Neural progenitor cell (in vitro differentiated cells): ENCODE measurements at regions not wholly inside any gene's neighbourhood (a gene's known extent, or its start where the extent isn't known, plus 50 kb on each side); places are given as distances from the start of the nearest gene placed in this dataset.
"Not testable (repeated sequence)": the region's sequence is repeated elsewhere in the genome, so short reads cannot be mapped to it uniquely, and the experiment has no call there.

Experiments
- DNase-seq: peaks from one replicate; pipeline ENCODE4 v3.0.0-alpha.2; 2016; ENCODE audit warnings: low spot score
- H2AFZ ChIP-seq: fragments of 200-600 bp; sonication (generic); replicated peaks from 2 replicates; pipeline ENCODE4 v1.6.1; 2016; ENCODE audit warnings: antibody characterized with exemption
- H3F3A ChIP-seq: fragments of 200-600 bp; sonication (generic); 2 replicates; pipeline ENCODE4 v1.6.1; 2016; ENCODE audit warnings: antibody characterized with exemption, low read depth
- H3K27ac ChIP-seq: fragments of 200-600 bp; sonication (generic); 2 replicates; pipeline ENCODE4 v1.5.1; 2016; ENCODE audit warnings: mild to moderate bottlenecking
- H3K27me3 ChIP-seq: fragments of 200-600 bp; sonication (generic); 2 replicates; pipeline ENCODE4 v1.6.1; 2016; ENCODE audit warnings: mild to moderate bottlenecking, moderate library complexity
- H3K36me3 ChIP-seq: fragments of 200-600 bp; sonication (generic); 2 replicates; pipeline ENCODE4 v1.5.1; 2016
- H3K4me1 ChIP-seq: fragments of 200-600 bp; sonication (generic); 2 replicates; pipeline ENCODE4 v1.6.1; 2016; ENCODE audit warnings: mixed run types
- H3K4me2 ChIP-seq: fragments of 200-600 bp; sonication (generic); 2 replicates; pipeline ENCODE4 v1.6.1; 2016
- H3K4me3 ChIP-seq: fragments of 200-600 bp; sonication (generic); 2 replicates; pipeline ENCODE4 v1.5.1; 2016
- H3K79me2 ChIP-seq: fragments of 200-600 bp; sonication (generic); 2 replicates; pipeline ENCODE4 v1.6.1; 2016; ENCODE audit warnings: low read depth
- H3K9ac ChIP-seq: fragments of 200-600 bp; sonication (generic); 2 replicates; pipeline ENCODE4 v1.6.1; 2016
- H3K9me3 ChIP-seq: fragments of 200-600 bp; sonication (generic); 2 replicates; pipeline ENCODE4 v1.5.1; 2016; ENCODE audit warnings: low read depth
- H4K20me1 ChIP-seq: fragments of 200-600 bp; sonication (generic); 2 replicates; pipeline ENCODE4 v1.6.1; 2016; ENCODE audit warnings: low read depth
- H3K27ac Mint-ChIP-seq: 3 replicates; pipeline ENCODE4 v1.8.0; 2021; ENCODE audit warnings: mixed read lengths
- H3K27me3 Mint-ChIP-seq: 2 replicates; pipeline ENCODE4 v1.8.0; 2022; ENCODE audit warnings: low read depth, mild to moderate bottlenecking, inconsistent platforms, moderate library complexity, mixed read lengths; ENCODE audit not compliant: insufficient read depth
- H3K36me3 Mint-ChIP-seq: 3 replicates; pipeline ENCODE4 v1.8.0; 2021; ENCODE audit warnings: mixed read lengths
- H3K4me1 Mint-ChIP-seq: 3 replicates; pipeline ENCODE4 v1.8.0; 2021; ENCODE audit warnings: mixed read lengths
- H3K4me3 Mint-ChIP-seq: 3 replicates; pipeline ENCODE4 v1.8.0; 2021; ENCODE audit warnings: mild to moderate bottlenecking, moderate library complexity, mixed read lengths
- H3K9me3 Mint-ChIP-seq: 3 replicates; pipeline ENCODE4 v1.8.0; 2020; ENCODE audit warnings: mixed read lengths
- CTCF ChIP-seq: fragments of 200-600 bp; sonication (generic); IDR thresholded peaks from 2 replicates; pipeline ENCODE4 v1.5.1; 2017; ENCODE audit warnings: antibody characterized with exemption, mild to moderate bottlenecking
- EZH2 ChIP-seq: fragments of 200-600 bp; sonication (generic); IDR thresholded peaks from 2 replicates; pipeline ENCODE4 v1.6.1; 2017; ENCODE audit warnings: antibody characterized with exemption, mild to moderate bottlenecking, moderate library complexity
- EZH2phosphoT487 ChIP-seq: fragments of 200-600 bp; sonication (generic); IDR thresholded peaks from 2 replicates; pipeline ENCODE4 v1.6.1; 2017; ENCODE audit warnings: antibody characterized with exemption

GRCh38 chr19:32068793-32069192, 276.6 kb upstream of the ZNF507 start:
- Histone ChIP-seq H3K9ac (no peak overlapping the region), H3K27ac (no peak overlapping the region), H3K4me1 (peaks cover 5% of the 10 kb centered on the region), H4K20me1 (no peaks in the 10 kb centered on the region), H3K27me3 (no peaks in the 10 kb centered on the region), H3F3A (no peaks in the 10 kb centered on the region), H3K4me2 (no peak overlapping the region), H3K36me3 (no peaks in the 10 kb centered on the region), H2AFZ (no peak overlapping the region), H3K9me3 (no peaks in the 10 kb centered on the region), H3K4me3 (no peak overlapping the region), H3K79me2 (no peaks in the 10 kb centered on the region)
- peaks cover 4% of the 10 kb centered on the region for H3K27me3 Mint-ChIP-seq
- H3K4me3 Mint-ChIP-seq = no peak overlapping the region
- H3K27ac Mint-ChIP-seq = no peak overlapping the region
- TF ChIP-seq EZH2phosphoT487 = no peak
- peaks cover 10% of the 10 kb centered on the region for H3K4me1 Mint-ChIP-seq
- H3K9me3 Mint-ChIP-seq = no peaks in the 10 kb centered on the region
- DNase-seq = no peak
- H3K36me3 Mint-ChIP-seq = no peaks in the 10 kb centered on the region

GRCh38 chr19:32070101-32070500, 275.3 kb upstream of the ZNF507 start:
- H3K27me3 Mint-ChIP-seq = peaks cover 3% of the 10 kb centered on the region
- Histone ChIP-seq H3K9ac (no peak overlapping the region), H3K36me3 (no peaks in the 10 kb centered on the region), H3K4me1 (peaks cover 5% of the 10 kb centered on the region), H3K4me2 (no peak overlapping the region), H4K20me1 (no peaks in the 10 kb centered on the region), H3K4me3 (no peak overlapping the region), H3K9me3 (no peaks in the 10 kb centered on the region), H3K27me3 (no peaks in the 10 kb centered on the region), H3K27ac (no peak overlapping the region), H3F3A (no peaks in the 10 kb centered on the region), H2AFZ (no peak overlapping the region), H3K79me2 (no peaks in the 10 kb centered on the region)
- TF ChIP-seq CTCF (no peak), EZH2 (no peak), EZH2phosphoT487 (no peak)
- H3K9me3 Mint-ChIP-seq = no peaks in the 10 kb centered on the region
- H3K4me3 Mint-ChIP-seq = no peak overlapping the region
- H3K4me1 Mint-ChIP-seq = peaks cover 10% of the 10 kb centered on the region
- no peak overlapping the region for H3K27ac Mint-ChIP-seq
- no peak for DNase-seq
- no peaks in the 10 kb centered on the region for H3K36me3 Mint-ChIP-seq

- DNase-seq = no peak
- H3K4me3 ChIP-seq = no peak overlapping the region
- H2AFZ ChIP-seq = no peak overlapping the region
- H3K4me2 ChIP-seq = no peak overlapping the region
- TF ChIP-seq EZH2 = no peak
- no peak for TF ChIP-seq EZH2phosphoT487
- Mint-ChIP-seq H3K4me1 (no peaks in the 10 kb centered on the region), H3K27ac (no peak overlapping the region), H3K4me3 (no peak overlapping the region), H3K36me3 (no peaks in the 10 kb centered on the region), H3K27me3 (peaks cover 5% of the 10 kb centered on the region), H3K9me3 (peaks cover 3% of the 10 kb centered on the region)
- H3K27me3 ChIP-seq = no peaks in the 10 kb centered on the region
- no peaks in the 10 kb centered on the region for H4K20me1 ChIP-seq
- H3F3A ChIP-seq = no peaks in the 10 kb centered on the region
- no peaks in the 10 kb centered on the region for H3K36me3 ChIP-seq
- no peak overlapping the region for H3K27ac ChIP-seq
- H3K9ac ChIP-seq = no peak overlapping the region
- no peaks in the 10 kb centered on the region for H3K79me2 ChIP-seq
- H3K4me1 ChIP-seq = no peaks in the 10 kb centered on the region
- H3K9me3 ChIP-seq = no peaks in the 10 kb centered on the region
These were observed 263.4 kb upstream of the ZNF507 start for GRCh38 chr19:32082028-32082427.

GRCh38 chr19:32084756-32085363, 260.6 kb upstream of the ZNF507 start:
- H3K27ac ChIP-seq, H3K27me3 Mint-ChIP-seq, H3K27ac Mint-ChIP-seq, H2AFZ ChIP-seq, H4K20me1 ChIP-seq, H3K9ac ChIP-seq, H3K4me3 ChIP-seq, H3K9me3 ChIP-seq, H3K4me1 ChIP-seq, H3F3A ChIP-seq, DNase-seq, H3K4me3 Mint-ChIP-seq, H3K36me3 ChIP-seq, H3K4me2 ChIP-seq, H3K4me1 Mint-ChIP-seq, H3K79me2 ChIP-seq, H3K36me3 Mint-ChIP-seq, H3K27me3 ChIP-seq, H3K9me3 Mint-ChIP-seq: not testable (repeated sequence)

- no peaks in the 10 kb centered on the region for H3K9me3 ChIP-seq
- Mint-ChIP-seq H3K4me1 (peaks cover 7% of the 10 kb centered on the region), H3K9me3 (peaks cover 5% of the 10 kb centered on the region), H3K27ac (no peak overlapping the region), H3K36me3 (no peaks in the 10 kb centered on the region), H3K4me3 (no peak overlapping the region), H3K27me3 (peaks cover 4% of the 10 kb centered on the region)
- no peak overlapping the region for H3K4me2 ChIP-seq
- H3K27me3 ChIP-seq = no peaks in the 10 kb centered on the region
- no peaks in the 10 kb centered on the region for H3K79me2 ChIP-seq
- no peak overlapping the region for H3K4me3 ChIP-seq
- H3F3A ChIP-seq = no peaks in the 10 kb centered on the region
- no peak overlapping the region for H3K9ac ChIP-seq
- TF ChIP-seq EZH2phosphoT487 (no peak), EZH2 (no peak), CTCF (no peak)
- H2AFZ ChIP-seq = peak overlapping the region; percentile 63
- no peaks in the 10 kb centered on the region for H4K20me1 ChIP-seq
- H3K4me1 ChIP-seq = no peaks in the 10 kb centered on the region
- DNase-seq = no peak
- no peak overlapping the region for H3K27ac ChIP-seq
- H3K36me3 ChIP-seq = no peaks in the 10 kb centered on the region
These were observed 254.2 kb upstream of the ZNF507 start for GRCh38 chr19:32091241-32091640.
